Mesenchymal stem cell (in vitro differentiated cells and primary cell): ENCODE measurements at regions not wholly inside any gene's neighbourhood (a gene's known extent, or its start where the extent isn't known, plus 50 kb on each side); places are given as distances from the start of the nearest gene placed in this dataset.

Experiments used
- DNase-seq: peaks from one replicate; pipeline ENCODE4 v3.0.0-alpha.2; 2013
- H2AFZ ChIP-seq: one replicate; pipeline ENCODE4 v1.6.1; 2013; ENCODE audit warnings: low read depth, mild to moderate bottlenecking, control low read depth, inconsistent platforms, low read length, moderate library complexity
- H2AK5ac ChIP-seq: 2 replicates; pipeline ENCODE4 v1.6.1; 2013; ENCODE audit warnings: low read length, moderate library complexity, mild to moderate bottlenecking, inconsistent platforms; ENCODE audit not compliant: severe bottlenecking
- H2BK120ac ChIP-seq: one replicate; pipeline ENCODE4 v1.6.1; 2013; ENCODE audit warnings: low read depth, mild to moderate bottlenecking, inconsistent platforms, low read length, moderate library complexity
- H2BK12ac ChIP-seq, 2 experiments: one replicate each; pipeline ENCODE4 v1.6.1; 2013; ENCODE audit warnings: inconsistent platforms in 2 of 2, low read length in 2 of 2, mild to moderate bottlenecking in 2 of 2, moderate library complexity in 2 of 2, control low read depth in 1 of 2
- H2BK15ac ChIP-seq: one replicate; pipeline ENCODE4 v1.6.1; 2013; ENCODE audit warnings: mild to moderate bottlenecking, low read depth, inconsistent platforms; ENCODE audit not compliant: poor library complexity, severe bottlenecking
- H2BK5ac ChIP-seq: 2 replicates; pipeline ENCODE4 v1.6.1; 2013; ENCODE audit warnings: low read depth, mild to moderate bottlenecking, low read length, control low read depth, inconsistent platforms; ENCODE audit not compliant: poor library complexity, severe bottlenecking
- H3K14ac ChIP-seq, 2 experiments: one replicate each; pipeline ENCODE4 v1.6.1; 2013; ENCODE audit warnings: inconsistent platforms in 2 of 2, low read length in 2 of 2, control low read depth in 1 of 2, mild to moderate bottlenecking in 1 of 2, moderate library complexity in 1 of 2
- H3K18ac ChIP-seq, 2 experiments: one replicate each; pipeline ENCODE4 v1.6.1; 2013; ENCODE audit warnings: inconsistent platforms in 2 of 2, low read length in 2 of 2, control low read depth in 1 of 2, low read depth in 1 of 2, mild to moderate bottlenecking in 1 of 2
- H3K23ac ChIP-seq, 2 experiments: one replicate each; pipeline ENCODE4 v1.6.1; 2013; ENCODE audit warnings: inconsistent platforms in 2 of 2, low read length in 2 of 2, mild to moderate bottlenecking in 2 of 2, moderate library complexity in 2 of 2, control low read depth in 1 of 2
- H3K27ac ChIP-seq: 2 replicates; pipeline ENCODE4 v1.5.1; 2013; ENCODE audit warnings: mild to moderate bottlenecking, moderate library complexity, low read length, control low read depth, inconsistent platforms; ENCODE audit not compliant: poor library complexity, severe bottlenecking
- H3K27me3 ChIP-seq, 2 experiments: 2 replicates each; pipeline versions ENCODE4 v1.6.1 to v1.7.0; 2013; ENCODE audit warnings: low read length in 2 of 2, mild to moderate bottlenecking in 2 of 2, moderate library complexity in 2 of 2, control low read depth in 1 of 2, inconsistent platforms in 1 of 2; ENCODE audit not compliant: control insufficient read depth in 1 of 2, insufficient read depth in 1 of 2
- H3K36me3 ChIP-seq, 2 experiments: 2 replicates each; pipeline versions ENCODE4 v1.6.1 to v1.7.0; 2013; ENCODE audit warnings: low read length in 2 of 2, control low read depth in 1 of 2, inconsistent platforms in 1 of 2, low read depth in 1 of 2, mild to moderate bottlenecking in 1 of 2; ENCODE audit not compliant: insufficient read depth in 2 of 2, control insufficient read depth in 1 of 2
- H3K4ac ChIP-seq, 2 experiments: one replicate each; pipeline ENCODE4 v1.6.1; 2013; ENCODE audit warnings: inconsistent platforms in 2 of 2, low read length in 2 of 2, mild to moderate bottlenecking in 2 of 2, moderate library complexity in 2 of 2, control low read depth in 1 of 2, low read depth in 1 of 2
- H3K4me1 ChIP-seq: 2 replicates; pipeline ENCODE4 v1.6.1; 2013; ENCODE audit warnings: low read depth, low read length, control low read depth; ENCODE audit not compliant: control insufficient read depth, insufficient read depth
- H3K4me2 ChIP-seq: 2 replicates; pipeline ENCODE4 v1.6.1; 2013; ENCODE audit warnings: low read length, mild to moderate bottlenecking, inconsistent platforms; ENCODE audit not compliant: poor library complexity, severe bottlenecking
- H3K4me3 ChIP-seq, 2 experiments: 2 replicates each; pipeline versions ENCODE4 v1.5.1 to v1.7.0; 2013; ENCODE audit warnings: low read length in 2 of 2, mild to moderate bottlenecking in 2 of 2, control low read depth in 1 of 2, low read depth in 1 of 2; ENCODE audit not compliant: insufficient read depth in 1 of 2
- H3K79me1 ChIP-seq: replicated peaks from 2 replicates; pipeline ENCODE4 v1.6.1; 2013; ENCODE audit warnings: mild to moderate bottlenecking, control low read depth, low read length, inconsistent platforms; ENCODE audit not compliant: poor library complexity, severe bottlenecking
- H3K9ac ChIP-seq: 2 replicates; pipeline ENCODE4 v1.7.0; 2013; ENCODE audit warnings: mild to moderate bottlenecking, low read length, moderate library complexity
- H3K9me3 ChIP-seq: 2 replicates; pipeline ENCODE4 v1.7.0; 2013; ENCODE audit warnings: mild to moderate bottlenecking, low read length; ENCODE audit not compliant: control insufficient read depth
- H4K8ac ChIP-seq: one replicate; pipeline ENCODE4 v1.6.1; 2013; ENCODE audit warnings: inconsistent platforms, mild to moderate bottlenecking, low read length, moderate library complexity
- H4K91ac ChIP-seq: one replicate; pipeline ENCODE4 v1.6.1; 2013; ENCODE audit warnings: mild to moderate bottlenecking, low read length, inconsistent platforms
- WGBS: methylation state at CpG from one replicate; pipeline ENCODE4 v1.1.7; 2013; ENCODE audit warnings: mixed read lengths; 5-methylcytosine and 5-hydroxymethylcytosine counted together

GRCh38 chr17:13883659-13884058, 185.6 kb upstream of the COX10 start:
- Histone ChIP-seq H3K4me1 (no peaks in the 10 kb centered on the region), H4K91ac (no peak overlapping the region), H2AK5ac (no peak overlapping the region), H3K4me3 (no peak overlapping the region), H3K79me1 (no peaks in the 10 kb centered on the region), H3K9ac (no peak overlapping the region), H3K36me3 (no peaks in the 10 kb centered on the region), H3K18ac (no peak overlapping the region), H3K4me2 (no peak overlapping the region), H2AFZ (no peak overlapping the region), H2BK5ac (no peak overlapping the region), H3K27ac (no peak overlapping the region), H4K8ac (no peak overlapping the region), H3K27me3 (no peaks in the 10 kb centered on the region), H2BK120ac (no peak overlapping the region), H2BK12ac (no peak overlapping the region), H3K23ac (no peak overlapping the region), H3K14ac (no peak overlapping the region), H2BK15ac (no peak overlapping the region), H3K4ac (no peak overlapping the region), H3K9me3 (no peaks in the 10 kb centered on the region)
- DNase-seq: no peak
- 83% methylated on average over 3 of the region's 3 CpGs for WGBS

DNA sequence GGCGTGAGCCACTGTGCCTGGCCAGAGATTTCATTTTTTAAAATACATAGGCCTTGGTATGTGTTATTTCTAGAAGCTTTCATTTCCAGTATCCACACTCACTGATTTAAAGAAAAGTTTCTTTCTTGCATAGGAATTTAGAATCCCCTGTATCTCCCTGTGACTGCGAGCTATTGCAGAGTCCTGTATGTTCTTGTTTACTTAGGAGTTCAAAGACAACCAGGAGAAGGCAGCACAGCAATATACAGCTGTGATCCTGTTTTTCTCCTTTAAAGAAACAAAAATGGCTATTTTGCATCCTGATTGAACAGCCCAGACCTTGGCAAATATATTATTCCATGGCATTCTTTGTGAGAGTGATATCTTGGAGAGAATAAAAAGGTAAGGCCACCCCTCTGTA, 185.0 kb upstream of the COX10 start:
- H2BK120ac ChIP-seq: no peak overlapping the region
- no peak overlapping the region for H3K4me2 ChIP-seq
- no peaks in the 10 kb centered on the region for H3K4me1 ChIP-seq
- no peak overlapping the region for H3K4me3 ChIP-seq
- H3K9me3 ChIP-seq: no peaks in the 10 kb centered on the region
- H3K36me3 ChIP-seq: no peaks in the 10 kb centered on the region
- no peak overlapping the region for H3K23ac ChIP-seq
- no peak overlapping the region for H3K9ac ChIP-seq
- H3K27me3 ChIP-seq: no peaks in the 10 kb centered on the region
- H2BK12ac ChIP-seq: no peak overlapping the region
- no peak overlapping the region for H2BK15ac ChIP-seq
- H2AFZ ChIP-seq: no peak overlapping the region
- 100% methylated on average over 1 of the region's 2 CpGs for WGBS
- H3K27ac ChIP-seq: no peak overlapping the region
- H2BK5ac ChIP-seq: no peak overlapping the region
- no peaks in the 10 kb centered on the region for H3K79me1 ChIP-seq
- H4K8ac ChIP-seq: no peak overlapping the region
- H3K4ac ChIP-seq: no peak overlapping the region
- DNase-seq: no peak
- no peak overlapping the region for H4K91ac ChIP-seq
- no peak overlapping the region for H3K14ac ChIP-seq
- H3K18ac ChIP-seq: no peak overlapping the region
- no peak overlapping the region for H2AK5ac ChIP-seq

- Histone ChIP-seq H2BK12ac (no peak overlapping the region), H3K27me3 (no peaks in the 10 kb centered on the region)
- WGBS: 100% methylated on average over 2 of the region's 2 CpGs
These were observed 183.8 kb upstream of the COX10 start for GRCh38 chr17:13885550-13885949.

GRCh38 chr17:13885953-13886889, 183.1 kb upstream of the COX10 start:
- Histone ChIP-seq H2AK5ac (no peak overlapping the region), H3K14ac (peak overlapping the region in 1 of 2 experiments; percentile 9)

More at GRCh38 chr17:13885550-13885949, 183.8 kb upstream of the COX10 start:
- no peak overlapping the region for H3K14ac ChIP-seq
- no peaks in the 10 kb centered on the region for H3K36me3 ChIP-seq
- no peak overlapping the region for H4K8ac ChIP-seq
- H2AK5ac ChIP-seq: no peak overlapping the region
- no peaks in the 10 kb centered on the region for H3K9me3 ChIP-seq
- H3K23ac ChIP-seq: no peak overlapping the region
- H3K27ac ChIP-seq: no peak overlapping the region
- no peak overlapping the region for H3K9ac ChIP-seq
- no peak overlapping the region for H3K18ac ChIP-seq
- no peak overlapping the region for H4K91ac ChIP-seq
- no peak overlapping the region for H3K4ac ChIP-seq
- H2BK15ac ChIP-seq: no peak overlapping the region
- no peak overlapping the region for H3K4me2 ChIP-seq
- no peak for DNase-seq
- no peak overlapping the region for H2BK120ac ChIP-seq
- H3K79me1 ChIP-seq: no peaks in the 10 kb centered on the region
- no peak overlapping the region for H2AFZ ChIP-seq
- H2BK5ac ChIP-seq: no peak overlapping the region
- H3K4me3 ChIP-seq: no peak overlapping the region
- H3K4me1 ChIP-seq: no peaks in the 10 kb centered on the region

More at GRCh38 chr17:13885953-13886889, 183.1 kb upstream of the COX10 start:
- Histone ChIP-seq H3K9ac (no peak overlapping the region), H2AFZ (no peak overlapping the region), H3K36me3 (no peaks in the 10 kb centered on the region), H3K4me2 (no peak overlapping the region), H3K9me3 (no peaks in the 10 kb centered on the region), H3K18ac (peak overlapping the region in 1 of 2 experiments; percentile 37), H3K4me1 (no peaks in the 10 kb centered on the region), H2BK120ac (no peak overlapping the region), H3K27me3 (no peaks in the 10 kb centered on the region), H2BK5ac (no peak overlapping the region), H3K4me3 (no peak overlapping the region), H2BK12ac (no peak overlapping the region), H3K23ac (no peak overlapping the region), H4K91ac (no peak overlapping the region), H3K79me1 (no peaks in the 10 kb centered on the region), H3K27ac (no peak overlapping the region), H4K8ac (no peak overlapping the region), H3K4ac (no peak overlapping the region), H2BK15ac (no peak overlapping the region)
- under 1% methylated on average over 6 of the region's 6 CpGs for WGBS
- peak; percentile 79 for DNase-seq
